ENCODE measurements at regions not wholly inside any gene's neighbourhood (a gene's known extent, or its start where the extent isn't known, plus 50 kb on each side); places are given as distances from the start of the nearest gene placed in this dataset.

- no peaks in the 10 kb centered on the region for H3K4me1 ChIP-seq
- H3K36me3 ChIP-seq: no peaks in the 10 kb centered on the region
- H3K9me3 ChIP-seq: no peaks in the 10 kb centered on the region
- WGBS: 56% methylated on average over 1 of the region's 1 CpG
- H3K27ac ChIP-seq: no peak overlapping the region
- no peak overlapping the region for H3K4me3 ChIP-seq
- no peaks in the 10 kb centered on the region for H3K27me3 ChIP-seq
- no peak for DNase-seq (ENCODE audit: low spot score in 2 of 2)
- TF ChIP-seq POLR2AphosphoS5 (IDR thresholded peaks at IDR 0.05): no peak
- TF ChIP-seq POLR2A (IDR thresholded peaks at IDR 0.05): no peak
- TF ChIP-seq CTCF (IDR thresholded peaks at IDR 0.05): no peak
- no peak for TF ChIP-seq EP300 (IDR thresholded peaks at IDR 0.05)
These were observed 246.2 kb upstream of the LRIG3 start for GRCh38 chr12:59166457-59166856.

GRCh38 chr12:59164991-59165718 lies 244.9 kb upstream of the LRIG3 start:
- no peaks in the 10 kb centered on the region for H3K4me1 ChIP-seq
- H3K4me3 ChIP-seq: no peak overlapping the region
- H3K36me3 ChIP-seq: no peaks in the 10 kb centered on the region
- WGBS: 14% methylated on average over 4 of the region's 4 CpGs
- H3K27ac ChIP-seq: no peak overlapping the region
- TF ChIP-seq POLR2A (IDR thresholded peaks at IDR 0.05) (no peak), CTCF (IDR thresholded peaks at IDR 0.05) (no peak), POLR2AphosphoS5 (IDR thresholded peaks at IDR 0.05) (no peak), EP300 (IDR thresholded peaks at IDR 0.05) (no peak)
- H3K27me3 ChIP-seq: no peaks in the 10 kb centered on the region
- no peak for DNase-seq (ENCODE audit: low spot score in 2 of 2)
- H3K9me3 ChIP-seq: no peaks in the 10 kb centered on the region

- no peak for DNase-seq (ENCODE audit: low spot score in 2 of 2)
- Histone ChIP-seq H3K4me3 (no peak overlapping the region), H3K4me1 (no peaks in the 10 kb centered on the region), H3K27me3 (no peaks in the 10 kb centered on the region), H3K27ac (no peak overlapping the region), H3K36me3 (no peaks in the 10 kb centered on the region), H3K9me3 (no peaks in the 10 kb centered on the region)
- TF ChIP-seq CTCF (IDR thresholded peaks at IDR 0.05): no peak
- no peak for TF ChIP-seq POLR2AphosphoS5 (IDR thresholded peaks at IDR 0.05)
- no peak for TF ChIP-seq EP300 (IDR thresholded peaks at IDR 0.05)
- no peak for TF ChIP-seq POLR2A (IDR thresholded peaks at IDR 0.05)
These were observed 243.9 kb upstream of the LRIG3 start for GRCh38 chr12:59164226-59164625.

GRCh38 chr12:59158681-59159080 lies 238.4 kb upstream of the LRIG3 start:
- Histone ChIP-seq H3K4me3 (no peak overlapping the region), H3K4me1 (no peaks in the 10 kb centered on the region), H3K9me3 (no peaks in the 10 kb centered on the region), H3K27me3 (no peaks in the 10 kb centered on the region), H3K27ac (no peak overlapping the region), H3K36me3 (no peaks in the 10 kb centered on the region)
- no peak for DNase-seq (ENCODE audit: low spot score in 2 of 2)
- 90% methylated on average over 4 of the region's 4 CpGs for WGBS
- no peak for TF ChIP-seq POLR2AphosphoS5 (IDR thresholded peaks at IDR 0.05)
- no peak for TF ChIP-seq POLR2A (IDR thresholded peaks at IDR 0.05)
- no peak for TF ChIP-seq EP300 (IDR thresholded peaks at IDR 0.05)
- no peak for TF ChIP-seq CTCF (IDR thresholded peaks at IDR 0.05)

GRCh38 chr12:59158066-59158465 lies 237.8 kb upstream of the LRIG3 start:
- 79% methylated on average over 3 of the region's 3 CpGs for WGBS
- Histone ChIP-seq H3K4me3 (no peak overlapping the region), H3K36me3 (no peaks in the 10 kb centered on the region), H3K27ac (no peak overlapping the region), H3K27me3 (no peaks in the 10 kb centered on the region), H3K9me3 (no peaks in the 10 kb centered on the region), H3K4me1 (no peaks in the 10 kb centered on the region)
- DNase-seq (ENCODE audit: low spot score in 2 of 2): no peak
- TF ChIP-seq CTCF (IDR thresholded peaks at IDR 0.05): no peak
- TF ChIP-seq EP300 (IDR thresholded peaks at IDR 0.05): no peak
- no peak for TF ChIP-seq POLR2AphosphoS5 (IDR thresholded peaks at IDR 0.05)
- TF ChIP-seq POLR2A (IDR thresholded peaks at IDR 0.05): no peak
